Sigmoid colon (tissue), 6 donors: ENCODE measurements at regions not wholly inside any gene's neighbourhood (a gene's known extent, or its start where the extent isn't known, plus 50 kb on each side); places are given as distances from the start of the nearest gene placed in this dataset.
"Not testable (repeated sequence)": the region's sequence is repeated elsewhere in the genome, so short reads cannot be mapped to it uniquely, and the experiment has no call there.

ENCODE experiments used
- DNase-seq: peaks from one replicate; pipeline ENCODE4 v3.0.0-alpha.2; 2019
- H3K27ac ChIP-seq, 4 donors: fragments of 200-600 bp; sonication (generic); one replicate each; pipeline ENCODE4 v1.5.1; 2016 to 2019; ENCODE audit warnings: mild to moderate bottlenecking in 1 of 4
- H3K27me3 ChIP-seq, 3 donors: fragments of 200-600 bp; sonication (generic); one replicate each; pipeline ENCODE4 v1.5.1; 2019; ENCODE audit warnings: mild to moderate bottlenecking in 1 of 3
- H3K36me3 ChIP-seq, 4 donors: fragments of 200-600 bp; sonication (generic); one replicate each; pipeline ENCODE4 v1.5.1; 2016 to 2019
- H3K4me1 ChIP-seq, 4 donors: fragments of 200-600 bp; sonication (generic); one replicate each; pipeline ENCODE4 v1.5.1; 2017 to 2019
- H3K4me3 ChIP-seq, 4 donors: fragments of 200-600 bp; sonication (generic); one replicate each; pipeline ENCODE4 v1.5.1; 2017 to 2019; ENCODE audit warnings: mild to moderate bottlenecking in 2 of 4, moderate library complexity in 1 of 4
- H3K9me3 ChIP-seq, 4 donors: fragments of 200-600 bp in 3 of 4; sonication (generic) in 3 of 4; one replicate each; pipeline versions ENCODE4 v1.5.1 to v1.6.1; 2013 to 2019
- EP300 ChIP-seq, 4 donors: sonication (generic); formaldehyde crosslinking; IDR thresholded peaks; one replicate each; pipeline ENCODE4 v1.6.1; 2017; ENCODE audit warnings: antibody characterized with exemption in 4 of 4
- POLR2A ChIP-seq, 2 donors: fragments of 450-650 bp; IDR thresholded peaks; one replicate each; pipeline ENCODE4 v1.6.1; 2016; ENCODE audit warnings: antibody characterized with exemption in 2 of 2, mild to moderate bottlenecking in 2 of 2, moderate library complexity in 2 of 2
- POLR2AphosphoS5 ChIP-seq, 4 donors: sonication (generic); formaldehyde crosslinking; IDR thresholded peaks; one replicate each; pipeline ENCODE4 v1.6.1; 2017; ENCODE audit warnings: antibody characterized with exemption in 4 of 4
- WGBS, 2 donors: extraction: QIAGEN DNeasy Blood & Tissue Kit; methylation state at CpG; one replicate each; pipeline ENCODE4 v1.1.7; 2013; 5-methylcytosine and 5-hydroxymethylcytosine counted together
- intact Hi-C: fragments of 100-400 bp; cut with DNase I; formaldehyde crosslinking; loops from one replicate; pipeline ENCODE4 v1.15.1; 2023
- TF ChIP-seq, protein P1 (sequence below), 4 experiments: fragments of 450-650 bp in 3 of 4; fragments of 200-600 bp in 1 of 4; IDR thresholded peaks; one replicate each; pipeline ENCODE4 v1.5.1; 2016 to 2019; ENCODE audit warnings: antibody characterized with exemption in 4 of 4, mild to moderate bottlenecking in 3 of 4, moderate library complexity in 2 of 4
- donor health status: healthy with polysubstance abuse.
- donor health status: healthy.

DNA sequence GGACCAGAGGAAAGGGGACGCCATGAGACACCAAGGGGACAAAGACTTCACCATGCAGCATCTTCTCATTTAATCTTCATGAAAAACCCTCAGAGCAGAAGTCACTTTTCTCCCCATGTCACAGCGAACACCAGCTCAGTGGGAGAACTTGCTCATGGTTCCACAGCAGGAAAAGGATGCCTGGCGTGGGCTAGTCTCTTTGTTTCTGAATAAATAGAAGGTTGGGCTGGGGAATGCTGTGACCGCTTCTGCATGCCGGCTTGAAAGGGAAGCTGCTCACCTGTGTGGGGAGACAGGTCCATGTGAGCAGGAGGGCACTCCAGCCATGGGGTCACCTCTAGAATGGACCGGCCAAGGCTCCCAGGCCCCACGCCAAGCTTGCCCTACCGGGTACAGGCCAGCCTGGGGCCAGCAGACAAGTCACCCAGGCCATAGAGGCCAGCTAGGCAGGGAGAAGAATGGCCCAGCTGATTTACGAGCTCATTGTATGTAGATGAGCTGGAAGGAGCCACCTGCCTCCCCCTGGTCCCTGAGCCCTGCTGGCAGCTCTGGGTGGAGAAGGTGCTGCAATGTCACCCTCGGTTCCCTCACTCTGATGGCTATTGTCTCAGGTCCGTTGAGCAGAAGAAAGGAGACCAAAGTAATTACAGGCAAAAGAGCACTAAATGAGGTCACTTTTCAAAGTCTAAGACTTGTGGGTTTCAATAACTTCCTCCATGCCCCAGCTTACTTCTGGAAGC lies 82.0 kb upstream of the PDZD8 start:
- Histone ChIP-seq H3K36me3 (no peaks in the 10 kb centered on the region), H3K27ac (peak overlapping the region in 1 of 4 donors; percentile 39), H3K4me1 (peaks cover 0 to 44% (median 41%) of the 10 kb centered on the region in 4 donors), H3K9me3 (no peaks in the 10 kb centered on the region), H3K4me3 (no peak overlapping the region), H3K27me3 (no peaks in the 10 kb centered on the region)
- 47 to 67% methylated on average over 11 of the region's 11 CpGs for WGBS, 2 donors
- no peak for DNase-seq
- TF ChIP-seq POLR2AphosphoS5 (IDR thresholded peaks at IDR 0.05) (no peak), POLR2A (IDR thresholded peaks at IDR 0.05) (no peak), EP300 (IDR thresholded peaks at IDR 0.05) (no peak)
- TF ChIP-seq, protein P1, sequence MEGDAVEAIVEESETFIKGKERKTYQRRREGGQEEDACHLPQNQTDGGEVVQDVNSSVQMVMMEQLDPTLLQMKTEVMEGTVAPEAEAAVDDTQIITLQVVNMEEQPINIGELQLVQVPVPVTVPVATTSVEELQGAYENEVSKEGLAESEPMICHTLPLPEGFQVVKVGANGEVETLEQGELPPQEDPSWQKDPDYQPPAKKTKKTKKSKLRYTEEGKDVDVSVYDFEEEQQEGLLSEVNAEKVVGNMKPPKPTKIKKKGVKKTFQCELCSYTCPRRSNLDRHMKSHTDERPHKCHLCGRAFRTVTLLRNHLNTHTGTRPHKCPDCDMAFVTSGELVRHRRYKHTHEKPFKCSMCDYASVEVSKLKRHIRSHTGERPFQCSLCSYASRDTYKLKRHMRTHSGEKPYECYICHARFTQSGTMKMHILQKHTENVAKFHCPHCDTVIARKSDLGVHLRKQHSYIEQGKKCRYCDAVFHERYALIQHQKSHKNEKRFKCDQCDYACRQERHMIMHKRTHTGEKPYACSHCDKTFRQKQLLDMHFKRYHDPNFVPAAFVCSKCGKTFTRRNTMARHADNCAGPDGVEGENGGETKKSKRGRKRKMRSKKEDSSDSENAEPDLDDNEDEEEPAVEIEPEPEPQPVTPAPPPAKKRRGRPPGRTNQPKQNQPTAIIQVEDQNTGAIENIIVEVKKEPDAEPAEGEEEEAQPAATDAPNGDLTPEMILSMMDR (IDR thresholded peaks at IDR 0.05), result no peak
- intact Hi-C loops, result no loop called here

DNA sequence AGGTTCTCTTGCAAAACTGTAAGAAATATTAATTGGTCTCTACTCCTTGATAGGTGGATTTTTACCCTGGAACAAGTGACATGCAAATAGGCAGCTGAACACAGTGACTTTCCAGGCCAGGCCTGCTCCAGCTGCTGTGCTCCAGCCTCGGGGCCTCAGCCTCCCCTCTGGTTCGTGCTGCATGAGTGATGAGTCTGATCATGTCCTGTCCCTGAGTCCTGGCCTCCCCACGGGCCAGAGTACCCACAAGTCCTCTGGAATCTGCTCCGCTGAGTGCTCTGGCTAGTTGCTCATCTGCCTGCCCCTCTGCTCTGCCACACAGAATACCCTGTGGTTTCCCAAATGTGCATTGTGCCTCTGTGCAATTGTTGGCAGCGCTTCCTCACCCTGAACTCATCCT lies 80.1 kb upstream of the PDZD8 start:
- H3K4me1 ChIP-seq, result peaks cover 0 to 34% (median 27%) of the 10 kb centered on the region in 4 donors
- no peak overlapping the region for H3K27ac ChIP-seq
- H3K27me3 ChIP-seq, result no peaks in the 10 kb centered on the region
- no peak overlapping the region for H3K4me3 ChIP-seq
- no peak for TF ChIP-seq POLR2A (IDR thresholded peaks at IDR 0.05)
- TF ChIP-seq EP300 (IDR thresholded peaks at IDR 0.05), result no peak
- TF ChIP-seq POLR2AphosphoS5 (IDR thresholded peaks at IDR 0.05), result no peak
- TF ChIP-seq, protein P1 (IDR thresholded peaks at IDR 0.05), result no peak
- H3K9me3 ChIP-seq, result no peaks in the 10 kb centered on the region
- 86 to 89% methylated on average over 5 of the region's 5 CpGs for WGBS, 2 donors
- intact Hi-C loops, result no loop called here
- no peak for DNase-seq
- no peaks in the 10 kb centered on the region for H3K36me3 ChIP-seq

DNA sequence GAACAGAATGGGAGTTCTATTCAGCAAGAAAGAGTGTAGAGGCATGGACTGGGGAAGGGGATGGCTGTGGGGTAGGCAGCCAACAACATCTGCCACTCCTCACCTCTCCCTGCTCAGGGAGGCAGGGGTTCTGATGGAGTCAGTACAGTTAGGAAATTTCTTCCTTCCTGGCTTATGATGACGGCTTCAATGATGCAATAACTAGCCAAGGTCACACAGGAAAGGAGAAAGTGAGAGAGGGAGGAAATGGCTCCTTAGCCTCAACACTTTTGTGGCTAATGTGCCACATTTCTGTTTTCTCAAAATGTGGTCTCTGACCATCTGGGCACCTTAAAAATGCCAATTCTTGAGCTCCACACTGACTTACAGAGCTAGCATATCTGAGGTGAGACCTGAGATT lies 79.3 kb upstream of the PDZD8 start:
- Histone ChIP-seq H3K4me3 (no peak overlapping the region), H3K27me3 (no peaks in the 10 kb centered on the region), H3K27ac (no peak overlapping the region), H3K36me3 (no peaks in the 10 kb centered on the region), H3K4me1 (peaks cover 0 to 27% (median 24%) of the 10 kb centered on the region in 4 donors), H3K9me3 (no peaks in the 10 kb centered on the region)
- intact Hi-C loops, result no loop called here
- TF ChIP-seq POLR2AphosphoS5 (IDR thresholded peaks at IDR 0.05) (no peak), POLR2A (IDR thresholded peaks at IDR 0.05) (no peak)
- 55 to 72% methylated on average over 1 of the region's 1 CpG for WGBS, 2 donors
- no peak for DNase-seq

DNA sequence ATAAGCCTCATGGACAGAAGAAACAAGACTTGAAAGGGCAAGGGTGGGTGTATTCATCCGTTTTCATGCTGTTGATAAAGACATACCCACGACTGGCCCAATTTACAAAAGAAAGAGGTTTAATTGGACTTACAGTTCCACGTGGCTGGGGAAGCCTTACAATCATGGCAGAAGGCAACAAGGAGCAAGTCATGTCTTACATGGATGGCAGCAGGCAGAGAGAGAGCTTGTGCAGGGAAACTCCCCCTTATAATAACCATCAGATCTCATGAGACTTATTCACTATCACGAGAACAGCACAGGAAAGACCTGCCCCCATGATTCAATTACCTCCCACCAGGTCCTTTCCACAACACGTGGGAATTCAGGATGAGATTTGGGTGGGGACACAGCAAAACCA lies 78.2 kb upstream of the PDZD8 start:
- DNase-seq, H3K27me3 ChIP-seq, intact Hi-C loops, H3K4me3 ChIP-seq, H3K9me3 ChIP-seq, H3K27ac ChIP-seq, H3K36me3 ChIP-seq: not testable (repeated sequence)
- peaks cover 0 to 29% (median 16%) of the 10 kb centered on the region in 4 donors for H3K4me1 ChIP-seq
- WGBS, 2 donors, result 83 to 86% methylated on average over 5 of the region's 5 CpGs

DNA sequence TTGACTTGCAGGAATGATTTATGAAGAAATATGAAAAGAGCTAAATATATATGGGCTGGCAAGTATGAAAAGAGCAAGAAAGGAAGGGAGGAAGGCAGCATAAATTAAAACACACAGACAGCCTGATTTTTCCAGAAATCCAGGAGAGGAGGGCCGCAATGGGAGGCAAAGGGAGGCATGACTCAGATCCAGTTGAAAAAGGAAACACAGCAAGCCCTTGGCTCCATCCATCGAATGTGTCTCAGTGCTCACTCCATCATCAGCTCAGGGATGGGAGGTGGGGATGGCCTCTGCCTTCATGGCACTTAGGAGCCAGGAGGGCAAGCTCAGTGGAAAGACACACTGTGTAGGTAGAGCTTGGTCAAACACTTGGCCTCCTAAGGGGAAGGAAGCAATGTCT lies 75.7 kb upstream of the PDZD8 start:
- peaks cover 0 to 13% (median 4%) of the 10 kb centered on the region in 4 donors for H3K4me1 ChIP-seq
- TF ChIP-seq, protein P1 (IDR thresholded peaks at IDR 0.05), result no peak
- no peak for TF ChIP-seq POLR2A (IDR thresholded peaks at IDR 0.05)
- no peak for TF ChIP-seq EP300 (IDR thresholded peaks at IDR 0.05)
- no peak overlapping the region for H3K4me3 ChIP-seq
- intact Hi-C loops, result no loop called here
- H3K36me3 ChIP-seq, result no peaks in the 10 kb centered on the region
- H3K9me3 ChIP-seq, result no peaks in the 10 kb centered on the region
- DNase-seq, result no peak
- no peak overlapping the region for H3K27ac ChIP-seq
- 83 to 89% methylated on average over 2 of the region's 2 CpGs for WGBS, 2 donors
- H3K27me3 ChIP-seq, result no peaks in the 10 kb centered on the region

DNA sequence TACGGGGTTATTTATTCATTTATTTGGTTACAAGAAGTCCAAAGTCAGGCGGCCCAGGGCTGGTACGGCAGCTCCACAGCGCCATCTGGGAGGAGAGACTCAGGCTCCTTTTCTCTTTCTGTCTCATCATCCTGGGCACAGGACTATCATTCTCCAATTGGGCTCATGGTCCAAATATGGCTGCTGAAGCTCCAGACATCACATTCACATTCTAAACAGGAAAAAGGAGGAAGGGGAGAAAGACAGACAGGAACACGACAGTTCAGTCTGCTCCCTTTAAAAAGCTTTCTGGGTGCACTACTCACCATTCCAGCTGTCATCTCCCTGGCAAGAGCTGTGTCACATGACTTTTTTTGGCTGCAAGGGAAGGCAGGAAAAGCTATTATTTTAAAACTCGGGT lies 74.4 kb upstream of the PDZD8 start:
- no peaks in the 10 kb centered on the region for H3K36me3 ChIP-seq
- H3K27ac ChIP-seq, result no peak overlapping the region
- no peaks in the 10 kb centered on the region for H3K9me3 ChIP-seq
- intact Hi-C loops, result no loop called here
- TF ChIP-seq EP300 (IDR thresholded peaks at IDR 0.05) (no peak), POLR2AphosphoS5 (IDR thresholded peaks at IDR 0.05) (no peak), POLR2A (IDR thresholded peaks at IDR 0.05) (no peak)
- TF ChIP-seq, protein P1 (IDR thresholded peaks at IDR 0.05), result no peak
- H3K4me1 ChIP-seq, result peaks cover 0 to 13% (median 4%) of the 10 kb centered on the region in 4 donors
- no peak for DNase-seq
- no peak overlapping the region for H3K4me3 ChIP-seq
- no peaks in the 10 kb centered on the region for H3K27me3 ChIP-seq
- WGBS, 2 donors, result 67 to 80% methylated on average over 6 of the region's 6 CpGs
